HG03442 (cell line): ENCODE measurements at regions not wholly inside any gene's neighbourhood (a gene's known extent, or its start where the extent isn't known, plus 50 kb on each side); places are given as distances from the start of the nearest gene placed in this dataset.

Source experiments
- ATAC-seq: cut with Tn5 transposase; IDR thresholded peaks from one replicate; pipeline ENCODE4 v1.9.1; 2021; ENCODE audit warnings: mild to moderate bottlenecking, moderate library complexity; ENCODE audit not compliant: unreplicated experiment

DNA sequence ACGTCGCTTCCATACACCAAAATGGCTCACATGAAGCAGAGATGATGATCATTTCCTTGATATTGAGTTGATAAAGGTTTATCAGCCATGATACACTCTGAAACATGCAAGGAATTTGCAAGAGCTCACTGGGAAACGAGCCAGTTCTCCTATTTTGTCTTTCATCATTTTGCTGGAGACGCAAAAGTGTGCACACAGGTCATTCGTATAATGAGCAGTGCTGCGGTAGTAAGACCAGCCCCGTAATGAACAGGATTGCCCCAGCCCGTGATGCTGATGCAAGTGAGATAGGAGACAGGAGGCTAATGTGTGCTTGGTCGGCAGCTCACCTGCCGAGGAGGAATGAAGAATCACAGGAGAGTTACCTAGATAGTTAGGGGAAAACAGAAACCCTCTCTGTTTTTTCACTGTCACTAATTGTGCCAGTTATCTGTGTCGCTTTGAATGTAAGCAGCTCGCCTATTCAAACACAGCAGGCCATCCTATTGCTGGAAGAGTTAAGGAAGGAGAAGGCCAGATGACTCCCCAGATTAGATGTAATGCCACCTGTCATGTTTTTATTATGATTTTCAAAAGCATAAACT lies 391.8 kb downstream of the SAMD5 start:
- no peak for ATAC-seq

DNA sequence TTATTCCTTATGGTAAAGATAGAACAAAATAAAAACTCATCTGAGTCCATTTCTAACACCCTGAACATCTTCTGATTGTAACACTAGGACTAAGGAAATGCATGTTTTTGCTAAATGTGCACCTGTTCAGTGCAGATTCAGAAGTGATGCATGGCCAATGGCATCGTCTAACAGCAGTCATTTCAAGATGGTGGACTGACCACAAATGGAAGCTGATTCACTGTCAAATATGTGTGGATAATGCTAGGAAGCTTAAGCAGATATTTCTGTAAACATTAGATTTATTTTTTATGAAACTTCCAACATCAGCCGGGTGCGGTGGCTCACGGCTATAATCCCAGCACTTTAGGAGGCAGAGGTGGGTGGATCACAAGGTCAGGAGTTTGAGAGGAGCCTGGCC lies 394.8 kb downstream of the SAMD5 start:
- ATAC-seq = no peak

DNA sequence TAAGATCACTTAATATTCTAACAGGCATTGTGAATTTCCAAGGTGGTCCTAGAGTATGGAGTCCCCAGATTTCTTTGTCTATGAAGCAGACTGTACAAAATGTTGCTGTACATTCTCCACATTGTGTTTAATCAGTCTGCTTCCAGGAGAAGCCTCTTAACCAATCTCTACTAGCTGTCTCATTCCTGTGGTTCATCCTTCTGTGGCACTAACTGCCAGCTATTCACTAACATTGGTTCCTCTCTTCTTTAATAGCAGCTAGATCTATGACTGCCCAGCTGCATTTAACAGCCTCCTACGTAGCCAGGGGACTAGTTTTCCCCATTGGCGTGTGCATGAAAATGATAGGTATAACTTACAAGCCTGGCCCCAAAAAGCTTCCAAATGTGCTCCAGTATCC lies 395.4 kb downstream of the SAMD5 start:
- ATAC-seq = no peak

DNA sequence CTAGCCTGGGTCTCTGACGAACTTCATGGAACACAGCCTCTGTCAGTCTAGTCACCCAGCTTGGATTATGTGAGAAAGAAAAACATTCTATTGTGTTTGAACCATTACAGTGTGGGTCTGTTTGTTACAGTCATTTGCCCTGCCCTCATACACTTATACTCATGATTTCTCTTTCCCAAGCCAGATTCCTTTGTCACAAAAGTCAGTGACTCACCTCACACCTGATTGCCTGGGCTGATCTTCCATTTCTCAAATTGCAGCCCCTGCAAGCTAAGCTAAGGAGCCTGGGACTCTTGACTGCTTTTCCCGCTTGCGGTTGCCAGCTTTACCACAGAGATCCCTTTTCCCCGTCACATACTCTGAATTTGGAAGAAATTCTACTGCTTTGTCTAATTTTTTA lies 395.9 kb downstream of the SAMD5 start:
- no peak for ATAC-seq

DNA sequence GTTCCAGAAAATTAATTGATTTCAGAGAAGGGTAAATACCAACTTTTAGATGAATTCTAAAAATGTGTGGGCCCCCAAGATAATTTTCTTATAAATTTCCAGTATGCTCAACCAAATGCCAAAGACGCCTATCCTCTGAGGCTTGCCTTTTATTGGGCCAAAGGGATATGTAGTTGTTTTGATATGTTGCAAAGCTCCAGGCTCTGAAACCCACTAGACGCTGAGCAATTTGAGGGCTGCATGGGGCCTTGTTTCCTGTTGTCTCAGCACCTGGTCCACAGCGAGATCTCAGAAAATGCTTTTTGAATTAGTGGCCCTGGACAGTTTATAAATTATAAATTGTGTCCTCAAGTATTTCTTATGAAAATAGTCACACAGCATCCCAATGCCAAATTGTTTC lies 397.2 kb downstream of the SAMD5 start:
- no peak for ATAC-seq

DNA sequence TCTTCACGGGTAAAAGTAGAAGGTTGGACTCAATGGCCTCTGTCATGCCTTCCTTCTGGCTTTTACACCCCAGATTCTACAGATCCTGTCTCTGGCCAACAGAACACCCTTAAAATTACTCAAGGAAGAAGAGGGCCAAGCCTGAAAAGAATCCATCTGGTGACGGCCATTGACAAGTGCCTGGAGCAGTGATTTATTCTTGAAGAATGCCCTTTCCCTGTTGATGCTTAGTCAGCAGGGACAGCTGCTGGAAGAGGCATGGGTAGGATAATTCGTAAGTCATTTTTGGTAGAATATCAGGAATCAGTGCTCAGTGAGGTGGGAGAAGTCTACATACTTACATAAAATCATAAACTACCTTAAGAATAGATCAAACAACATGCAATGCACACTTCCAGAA lies 397.9 kb downstream of the SAMD5 start:
- no peak for ATAC-seq

DNA sequence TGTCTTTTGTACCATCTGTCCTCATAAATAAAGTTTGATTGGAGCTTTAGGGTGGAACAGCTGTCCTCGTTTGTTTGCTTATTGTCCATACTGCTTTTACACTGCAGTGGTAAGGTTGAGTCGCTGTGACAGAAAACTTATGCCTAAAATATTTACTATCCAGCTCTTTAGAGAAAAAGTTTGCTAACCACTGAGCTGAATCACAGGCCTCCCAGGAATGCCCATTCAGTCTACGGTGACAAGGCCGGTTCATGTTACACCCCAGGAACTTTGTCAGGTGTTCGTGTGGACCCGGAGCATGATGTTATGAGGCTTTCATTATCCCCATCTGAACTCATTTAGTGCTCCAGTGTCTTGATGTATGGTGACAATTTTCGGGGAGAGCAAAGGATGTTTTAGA lies 401.1 kb downstream of the SAMD5 start:
- ATAC-seq = no peak

DNA sequence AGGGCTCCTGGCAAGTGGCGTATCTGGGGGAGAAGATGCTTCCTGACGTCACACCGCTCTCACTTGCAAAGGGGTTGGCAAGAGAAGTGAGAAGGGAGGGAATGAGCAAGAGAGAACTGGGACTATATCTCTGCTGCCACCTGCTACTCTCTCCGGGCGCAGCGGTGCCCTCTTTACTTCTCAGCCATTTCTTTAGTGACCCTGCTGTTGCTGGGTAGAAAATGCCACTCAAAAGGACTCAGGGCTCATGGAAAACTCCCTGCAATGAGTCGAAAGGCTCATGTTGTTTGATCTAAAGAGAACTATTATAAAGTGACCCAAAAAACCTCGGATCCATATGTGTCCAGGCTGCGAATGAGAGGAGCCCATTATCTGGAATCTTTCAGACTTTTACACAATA lies 401.8 kb downstream of the SAMD5 start:
- ATAC-seq = no peak

DNA sequence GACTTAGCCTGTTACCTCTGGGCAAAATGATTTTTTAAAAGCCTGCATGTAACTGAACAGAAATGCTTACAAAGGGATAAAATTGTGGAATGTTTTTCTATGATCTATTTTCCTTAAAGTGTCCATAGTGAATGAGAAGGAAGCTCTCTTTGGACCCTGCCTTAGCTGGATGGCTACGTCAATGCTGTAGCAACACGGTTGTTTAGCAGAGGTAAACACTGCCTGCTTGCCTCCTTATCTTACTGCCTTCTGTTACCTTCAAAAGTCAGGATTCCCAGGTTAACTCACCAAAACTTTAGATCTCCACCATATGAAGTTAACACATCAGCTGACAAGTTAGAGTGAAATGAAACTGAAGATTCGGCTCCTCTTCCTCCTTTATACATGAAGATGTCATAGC lies 402.6 kb downstream of the SAMD5 start:
- no peak for ATAC-seq

DNA sequence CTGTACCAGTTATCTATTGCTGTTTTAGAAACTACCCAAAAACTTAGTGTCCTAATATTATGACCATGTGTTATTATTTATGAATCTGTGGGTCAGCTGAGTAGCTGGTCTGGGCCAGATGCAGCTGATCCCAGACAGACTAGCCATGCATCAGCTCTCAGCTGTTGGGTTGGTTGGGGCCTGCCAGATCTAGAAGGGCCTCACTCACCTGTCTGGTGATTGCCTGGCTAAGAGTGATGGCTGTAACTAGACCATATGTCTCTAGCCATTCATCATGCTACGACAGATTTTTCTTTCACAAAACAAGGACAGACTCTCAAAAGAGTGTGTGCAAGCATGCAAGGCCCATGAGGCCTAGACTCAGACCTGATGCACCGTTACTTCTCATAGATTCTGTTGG lies 403.2 kb downstream of the SAMD5 start:
- ATAC-seq = no peak

DNA sequence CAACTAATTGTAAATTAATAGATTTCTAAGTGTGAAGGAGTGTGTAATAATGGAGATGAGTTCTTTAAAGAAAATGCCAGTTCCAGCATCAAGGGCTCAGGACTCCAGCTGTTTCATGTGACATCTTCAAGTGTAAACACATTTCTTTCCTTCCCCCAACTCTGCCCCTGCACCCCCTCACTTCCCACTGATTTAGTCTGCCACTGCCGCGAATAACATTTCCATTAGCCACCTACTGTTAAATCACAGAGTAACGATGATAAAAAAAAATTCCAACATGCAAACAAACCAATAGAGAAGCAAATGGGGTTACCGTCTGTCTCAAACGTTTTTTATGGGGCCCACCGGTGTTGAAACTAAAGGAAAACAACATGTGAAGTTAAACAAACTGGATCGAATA lies 414.3 kb downstream of the SAMD5 start:
- ATAC-seq = no peak

DNA sequence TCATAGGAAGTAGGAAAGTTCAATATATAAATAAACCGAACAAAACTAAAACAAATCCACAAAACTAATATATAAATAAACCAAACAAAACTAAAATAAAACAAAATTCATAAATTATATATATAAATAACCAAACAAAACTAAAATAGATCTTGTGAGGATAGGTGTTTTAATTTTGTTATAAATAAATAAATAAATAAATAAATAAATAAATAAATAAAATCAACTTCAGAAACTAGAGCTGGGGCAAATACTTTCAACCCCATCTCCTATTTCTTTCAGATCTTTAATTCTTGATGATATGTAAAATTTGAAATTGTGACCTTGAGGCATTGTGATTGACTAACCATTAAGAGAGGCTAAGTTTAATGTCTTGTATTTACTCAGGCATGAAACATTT lies 416.1 kb downstream of the SAMD5 start:
- no peak for ATAC-seq

DNA sequence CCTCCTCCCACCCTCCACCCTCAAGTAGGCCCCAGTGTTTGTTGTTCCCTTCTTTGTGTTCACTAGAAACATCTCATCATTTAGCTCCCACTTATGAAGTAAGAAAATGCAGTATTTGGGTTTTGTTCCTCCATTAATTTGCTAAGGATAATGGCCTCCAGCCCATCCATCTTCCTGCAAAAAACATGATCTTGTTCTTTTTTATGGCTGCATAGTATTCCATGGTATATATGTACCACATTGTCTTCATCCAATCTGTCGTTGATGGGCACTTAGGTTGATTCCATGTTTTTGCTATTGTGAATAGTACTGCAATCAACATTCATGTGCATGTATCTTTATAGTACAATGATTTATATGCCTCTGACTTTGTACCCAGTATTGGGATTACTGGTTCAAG lies 416.8 kb upstream of the SASH1 start:
- no peak for ATAC-seq

DNA sequence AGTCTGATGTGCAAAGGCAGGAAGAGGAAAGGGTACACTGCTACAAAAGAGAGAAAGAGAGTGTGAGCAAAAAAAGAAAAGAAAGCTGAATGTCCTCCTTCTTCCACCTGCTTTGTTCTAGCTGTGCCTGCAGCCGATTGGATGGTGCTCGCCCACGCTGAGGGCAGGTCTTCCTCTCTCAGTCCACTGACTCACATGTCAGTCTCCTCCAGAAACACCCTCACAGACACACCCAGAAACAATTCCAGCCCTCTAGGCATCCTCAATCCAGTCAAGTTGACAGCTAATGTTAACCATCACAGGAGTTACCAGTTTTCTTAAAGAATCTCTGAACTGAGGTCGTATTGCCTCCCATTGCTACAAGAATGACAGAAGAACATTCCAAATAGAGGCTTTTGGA lies 411.9 kb upstream of the SASH1 start:
- no peak for ATAC-seq

DNA sequence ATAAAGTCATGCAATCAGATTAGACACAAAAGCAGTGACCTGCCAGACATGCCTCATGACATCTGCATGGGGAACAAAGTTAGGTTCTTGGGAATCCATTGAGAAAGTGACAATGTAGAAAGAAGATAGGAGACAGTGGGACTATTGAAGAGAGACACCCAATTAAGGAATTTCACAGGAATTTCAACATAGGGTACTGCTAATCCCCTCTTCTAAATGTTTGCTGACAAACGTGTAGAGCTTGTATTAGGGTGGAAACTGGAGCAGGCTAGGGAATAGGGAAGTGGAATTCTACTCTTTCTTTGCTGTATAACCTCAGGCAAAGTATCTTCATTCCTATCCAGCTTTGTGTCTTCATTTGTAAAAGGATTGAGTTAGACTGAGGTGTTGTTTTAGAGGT lies 409.4 kb upstream of the SASH1 start:
- no peak for ATAC-seq

DNA sequence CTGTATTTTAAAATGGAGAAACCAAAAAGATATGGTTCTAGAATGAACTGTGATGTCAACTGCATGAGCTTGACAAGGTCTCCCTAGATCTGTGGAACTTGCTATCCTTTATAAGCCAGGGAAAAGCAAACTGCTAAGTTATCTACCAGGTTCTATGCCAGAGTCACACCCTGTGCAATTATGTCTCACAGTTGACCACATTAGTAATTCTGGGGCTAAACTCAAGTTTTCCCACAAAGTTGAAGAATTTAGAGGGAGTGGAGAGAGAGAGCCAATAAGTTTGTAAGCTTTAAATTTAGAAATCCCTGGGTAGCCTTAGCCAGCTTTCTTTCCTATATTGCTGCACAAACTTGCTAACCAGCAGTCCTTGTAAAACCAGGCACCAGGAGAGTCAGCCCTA lies 407.0 kb upstream of the SASH1 start:
- ATAC-seq = no peak

DNA sequence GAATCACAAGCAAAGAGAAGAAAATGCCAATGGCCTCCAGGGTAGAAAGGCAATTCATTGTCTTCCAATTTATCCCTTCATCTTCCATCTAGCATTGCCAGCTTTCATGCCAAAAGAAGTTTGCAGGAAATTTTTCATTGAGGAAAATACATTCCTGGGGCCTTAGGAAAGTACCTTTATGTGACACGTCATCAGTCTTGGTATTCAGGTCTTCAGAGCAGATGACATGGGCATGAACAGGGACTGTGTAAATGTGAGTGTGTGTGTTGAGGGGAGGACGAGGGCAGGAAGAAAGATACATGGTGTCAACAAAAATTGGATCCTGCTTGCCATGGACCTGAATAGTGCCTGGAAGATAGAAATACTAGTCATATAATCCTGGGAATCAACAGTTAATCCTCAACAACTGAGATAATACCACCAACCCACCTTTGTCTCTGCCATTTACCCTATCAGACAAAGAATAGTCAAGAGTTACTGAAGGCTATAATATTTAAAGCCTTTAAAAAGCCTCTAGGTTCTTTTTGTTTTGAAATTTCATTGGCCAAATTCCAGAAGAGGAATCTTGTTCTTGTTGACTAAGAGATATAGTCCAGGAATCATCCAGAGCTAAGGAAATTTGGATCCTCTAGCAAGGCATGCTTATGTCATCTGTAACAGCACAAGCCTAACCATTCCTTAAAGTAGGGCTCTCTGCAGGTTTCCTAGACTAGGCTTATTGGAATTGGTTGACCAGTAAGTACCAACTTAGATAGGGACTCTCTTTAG lies 405.8 kb upstream of the SASH1 start:
- ATAC-seq = no peak

DNA sequence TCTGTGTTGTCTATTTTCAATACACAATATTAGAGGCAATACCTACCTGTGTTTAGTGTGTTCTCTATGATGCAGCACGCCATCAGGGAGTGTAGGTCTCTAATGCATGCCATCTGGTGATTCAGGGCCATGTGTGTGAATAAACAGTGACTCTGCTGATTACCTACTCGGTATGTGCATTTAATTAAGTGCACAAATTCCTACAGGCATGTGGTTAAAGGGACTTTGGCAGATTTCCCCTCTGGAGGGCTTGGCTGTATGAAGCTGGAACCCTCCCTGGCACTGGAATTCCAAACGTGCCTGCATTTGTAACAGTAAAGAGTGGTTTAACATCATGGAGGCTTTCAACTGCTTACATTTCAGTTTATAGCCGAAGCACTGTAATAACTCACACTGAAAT lies 401.5 kb upstream of the SASH1 start:
- ATAC-seq = no peak

DNA sequence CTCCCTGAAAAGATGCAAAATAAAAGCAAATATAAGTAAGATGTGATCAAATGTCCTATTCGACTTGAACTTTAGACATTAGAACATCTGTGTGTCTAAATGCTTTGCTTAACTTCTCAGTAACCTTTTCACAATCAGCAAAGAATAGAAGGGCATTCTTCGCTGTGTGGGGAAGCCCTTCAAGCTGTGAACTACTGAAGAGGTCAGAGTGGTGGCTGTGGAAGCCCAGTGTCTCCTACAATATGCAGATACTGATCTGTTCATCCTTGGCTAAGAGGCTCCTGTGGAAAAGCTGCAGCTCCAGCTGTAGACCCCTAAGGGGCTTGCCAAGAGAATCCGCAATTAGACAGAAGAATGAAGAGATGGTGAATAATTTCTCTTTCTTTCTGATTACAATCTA lies 400.3 kb upstream of the SASH1 start:
- no peak for ATAC-seq

DNA sequence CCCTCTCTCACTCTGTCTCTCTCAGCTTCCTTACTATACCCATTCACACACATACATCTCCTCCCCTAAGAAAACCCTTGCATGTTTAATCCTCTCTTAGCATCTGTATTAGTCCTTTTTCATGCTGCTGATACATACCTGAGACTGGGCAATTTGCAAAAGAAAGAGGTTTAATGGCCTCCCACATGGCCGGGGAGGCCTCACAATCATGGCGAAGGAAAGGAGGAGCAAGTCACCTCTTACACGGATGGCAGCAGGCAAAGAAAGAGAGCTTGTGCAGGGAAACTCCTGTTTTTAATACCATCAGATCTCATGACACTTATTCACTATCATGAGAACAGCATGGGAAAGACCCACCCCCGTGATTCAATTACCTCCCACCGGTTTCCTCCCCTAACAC lies 398.5 kb upstream of the SASH1 start:
- ATAC-seq = no peak

DNA sequence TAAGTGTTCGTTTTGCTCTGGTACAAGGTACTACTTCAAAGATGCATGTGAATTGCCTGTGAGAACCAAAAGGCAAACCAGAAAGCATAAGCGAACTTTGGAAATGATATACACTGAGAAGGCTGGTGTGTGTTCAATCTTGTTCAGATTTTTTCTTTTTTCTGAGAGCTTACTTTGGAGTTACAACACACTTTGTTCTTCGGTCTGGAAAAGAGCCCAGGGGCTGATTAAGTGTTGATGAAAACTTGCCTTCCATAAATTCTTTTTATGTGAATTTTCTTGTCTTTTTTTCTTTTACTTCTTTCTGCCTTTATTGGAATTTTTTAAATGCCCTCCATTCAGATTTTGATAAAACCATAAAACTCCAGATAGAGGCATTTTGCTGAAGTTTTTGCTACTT lies 395.1 kb upstream of the SASH1 start:
- ATAC-seq = no peak

DNA sequence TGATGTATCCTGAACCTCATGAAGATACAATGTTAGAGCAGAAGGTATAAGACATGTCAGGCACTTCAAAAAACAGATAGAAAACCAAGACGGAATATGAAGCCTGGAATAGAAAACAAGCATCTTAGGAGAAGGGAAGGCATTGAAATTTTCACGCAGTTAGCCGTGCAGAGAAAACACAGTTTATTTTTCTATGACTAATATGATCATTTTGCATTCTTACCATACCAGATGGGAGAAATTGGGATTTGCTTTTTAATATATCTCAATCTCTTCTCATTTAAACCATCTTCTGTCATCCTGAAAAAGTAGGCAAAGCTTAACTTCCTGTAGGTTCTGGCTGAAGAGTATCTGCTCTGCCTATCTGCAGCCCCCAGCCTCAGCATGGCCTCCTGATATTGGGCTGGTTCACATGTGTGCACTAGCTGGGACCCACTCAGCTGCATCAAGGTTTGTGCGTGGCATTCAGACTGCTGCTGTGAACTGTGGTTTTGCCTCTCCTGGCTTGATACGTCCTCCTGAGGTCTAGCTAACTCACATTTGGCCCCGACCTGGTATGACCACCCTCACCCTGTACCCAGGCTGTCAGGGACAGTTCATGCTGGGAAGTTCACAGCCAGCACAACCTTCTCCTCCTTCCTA lies 392.5 kb upstream of the SASH1 start:
- ATAC-seq = no peak

DNA sequence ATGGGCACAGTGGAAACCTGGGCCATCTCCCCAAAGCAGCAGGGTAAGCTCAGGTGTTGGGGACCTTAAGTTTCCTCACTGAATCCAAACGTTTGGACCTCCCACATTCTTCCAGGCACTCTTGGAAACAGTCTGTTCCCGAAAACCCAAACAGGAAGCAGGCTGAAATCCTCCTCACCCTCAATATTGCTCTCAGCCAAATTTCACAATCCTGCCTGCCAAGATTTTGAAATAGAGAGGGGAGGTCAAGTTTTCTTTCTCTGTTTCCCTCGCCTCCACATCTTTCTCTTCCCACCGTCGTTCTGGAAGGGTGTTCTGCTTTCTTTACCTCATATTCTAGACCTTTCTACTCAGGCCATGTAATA lies 392.0 kb upstream of the SASH1 start:
- no peak for ATAC-seq
